VCaP (cell line): ENCODE measurements at regions not wholly inside any gene's neighbourhood (a gene's known extent, or its start where the extent isn't known, plus 50 kb on each side); places are given as distances from the start of the nearest gene placed in this dataset.

ENCODE experiments used
- H3K27ac ChIP-seq: fragments of 450-650 bp; 2 replicates; pipeline ENCODE4 v1.5.1; 2017
- TF ChIP-seq, protein P1 (sequence below): fragments of 450-650 bp; conservative IDR thresholded peaks from 2 replicates; pipeline ENCODE4 v1.5.1; 2017; ENCODE audit warnings: mild to moderate bottlenecking, moderate library complexity

DNA sequence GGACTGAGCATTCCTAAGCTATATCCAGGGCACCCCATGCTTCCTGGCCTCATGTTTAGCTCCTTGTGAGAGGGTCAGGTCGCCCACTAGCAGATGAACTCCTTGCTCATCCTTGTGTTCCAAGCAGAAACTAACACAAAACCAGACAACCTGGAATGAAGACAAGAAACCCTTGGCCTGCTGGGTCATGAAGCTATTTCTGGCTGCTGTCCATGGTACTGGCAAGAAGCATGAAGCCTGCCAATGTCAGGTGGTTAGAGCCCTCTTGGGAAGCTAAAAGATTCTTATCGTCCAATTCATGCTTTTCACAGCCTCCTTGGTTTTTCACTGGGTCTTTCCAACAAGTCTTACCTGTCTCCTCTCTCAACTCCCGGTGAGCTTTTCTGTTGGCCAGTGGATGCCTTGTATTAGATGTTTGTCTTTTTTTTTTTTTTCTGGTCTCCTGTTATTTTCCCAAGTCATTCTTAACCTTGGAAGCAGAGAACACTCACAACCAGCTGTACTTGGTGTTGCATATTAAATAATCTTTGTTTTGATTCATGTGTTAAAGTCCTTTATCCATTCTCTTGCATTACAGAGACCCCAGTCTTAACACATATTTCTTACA lies 180.3 kb downstream of the ANKRD60 start:
- TF ChIP-seq, protein P1, sequence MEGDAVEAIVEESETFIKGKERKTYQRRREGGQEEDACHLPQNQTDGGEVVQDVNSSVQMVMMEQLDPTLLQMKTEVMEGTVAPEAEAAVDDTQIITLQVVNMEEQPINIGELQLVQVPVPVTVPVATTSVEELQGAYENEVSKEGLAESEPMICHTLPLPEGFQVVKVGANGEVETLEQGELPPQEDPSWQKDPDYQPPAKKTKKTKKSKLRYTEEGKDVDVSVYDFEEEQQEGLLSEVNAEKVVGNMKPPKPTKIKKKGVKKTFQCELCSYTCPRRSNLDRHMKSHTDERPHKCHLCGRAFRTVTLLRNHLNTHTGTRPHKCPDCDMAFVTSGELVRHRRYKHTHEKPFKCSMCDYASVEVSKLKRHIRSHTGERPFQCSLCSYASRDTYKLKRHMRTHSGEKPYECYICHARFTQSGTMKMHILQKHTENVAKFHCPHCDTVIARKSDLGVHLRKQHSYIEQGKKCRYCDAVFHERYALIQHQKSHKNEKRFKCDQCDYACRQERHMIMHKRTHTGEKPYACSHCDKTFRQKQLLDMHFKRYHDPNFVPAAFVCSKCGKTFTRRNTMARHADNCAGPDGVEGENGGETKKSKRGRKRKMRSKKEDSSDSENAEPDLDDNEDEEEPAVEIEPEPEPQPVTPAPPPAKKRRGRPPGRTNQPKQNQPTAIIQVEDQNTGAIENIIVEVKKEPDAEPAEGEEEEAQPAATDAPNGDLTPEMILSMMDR = no peak

DNA sequence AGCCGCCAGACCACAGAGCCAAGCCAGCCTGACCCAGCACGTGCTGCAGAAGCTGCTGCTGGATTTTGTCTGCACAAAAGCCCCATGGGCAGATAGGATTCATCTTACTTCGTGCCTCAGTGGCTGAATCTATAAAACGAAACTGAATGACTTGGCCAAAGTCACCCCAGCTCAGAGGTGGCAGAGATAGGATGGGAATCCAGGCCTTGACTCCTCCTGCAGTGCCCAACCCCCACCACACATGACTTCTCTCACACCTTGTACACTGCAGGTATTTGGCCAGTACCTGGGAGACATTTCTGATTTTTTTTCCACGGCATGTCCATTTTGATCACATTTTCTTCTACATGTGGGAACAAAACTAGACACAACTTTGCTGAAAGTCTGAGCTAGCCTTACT lies 182.1 kb downstream of the ANKRD60 start:
- H3K27ac ChIP-seq = no peak overlapping the region
- TF ChIP-seq, protein P1 = no peak

More for the DNA sequence above, 180.3 kb downstream of the ANKRD60 start:
- H3K27ac ChIP-seq = peak overlapping the region; percentile 48

DNA sequence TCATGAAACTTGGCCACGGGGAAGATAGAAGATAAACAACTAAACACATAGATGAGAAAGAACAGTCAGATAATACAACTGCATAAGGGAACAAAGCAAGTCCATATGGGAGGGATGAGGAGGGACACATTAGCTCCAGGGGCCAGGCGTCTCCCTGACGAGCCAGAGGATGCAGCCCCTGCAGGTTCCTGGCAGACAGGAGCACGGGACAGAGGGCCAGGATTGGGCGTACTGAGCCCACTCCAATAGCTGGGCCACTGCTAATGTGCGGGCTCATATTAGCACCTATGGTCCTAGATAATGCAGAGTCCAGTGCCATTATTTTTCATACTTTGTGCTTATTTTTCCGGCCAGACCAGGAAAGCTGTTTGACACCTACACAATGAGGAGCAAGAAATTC lies 182.9 kb downstream of the ANKRD60 start:
- TF ChIP-seq, protein P1 = no peak

DNA sequence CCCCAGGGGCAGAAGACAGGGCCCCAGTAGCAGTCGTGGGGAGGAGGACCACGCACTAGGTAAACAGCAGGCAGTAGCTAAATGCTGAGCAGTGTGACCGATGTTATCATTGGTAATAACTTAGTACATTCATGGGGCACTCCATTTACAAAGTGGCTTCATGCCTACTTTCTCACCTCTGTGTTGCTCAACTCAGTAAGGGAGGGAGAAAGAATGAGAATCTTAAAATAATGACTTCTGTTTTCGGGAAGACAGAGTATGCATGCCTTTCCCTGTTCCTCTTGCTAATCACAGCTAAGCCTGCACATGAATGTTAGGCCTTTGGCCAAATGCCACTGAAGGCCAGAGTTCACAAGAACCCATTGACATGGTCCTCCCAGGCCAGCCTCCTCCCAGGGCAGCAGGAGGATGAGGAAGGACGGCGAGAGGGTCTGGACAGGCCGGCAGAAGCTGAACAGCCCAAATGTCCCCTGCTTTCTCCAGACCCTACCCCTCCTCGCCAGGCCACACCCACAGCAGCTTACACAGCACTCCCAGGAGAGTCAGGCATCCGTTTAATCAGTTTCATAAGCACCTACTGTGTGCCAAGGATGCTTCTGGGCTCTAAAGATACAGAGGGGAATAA lies 183.4 kb downstream of the ANKRD60 start:
- H3K27ac ChIP-seq = no peak overlapping the region; the same call in 1 of the 2 replicates
- TF ChIP-seq, protein P1 = no peak

More for the DNA sequence above, 182.9 kb downstream of the ANKRD60 start:
- no peak overlapping the region; the same call in 1 of the 2 replicates for H3K27ac ChIP-seq

DNA sequence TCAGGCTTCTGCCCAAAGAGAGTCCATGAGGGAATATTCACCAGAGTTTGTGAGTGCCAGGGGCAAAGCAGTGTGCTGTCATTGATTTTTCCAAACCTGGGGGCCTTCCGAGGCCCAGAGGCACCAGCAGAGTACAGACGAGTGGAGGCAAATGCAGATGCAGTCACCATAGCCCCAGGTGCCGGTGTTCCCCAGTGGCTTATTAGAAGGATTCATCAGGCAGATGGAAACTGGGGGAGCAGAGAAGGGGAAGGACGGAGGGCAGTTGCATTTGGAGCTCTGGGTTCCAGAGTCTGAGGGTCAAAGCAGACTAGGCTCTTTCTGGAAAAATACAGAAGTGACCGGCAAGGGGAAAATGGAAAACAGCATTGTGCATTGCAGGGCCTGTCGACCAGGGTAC lies 184.2 kb downstream of the ANKRD60 start:
- TF ChIP-seq, protein P1 = no peak
- no peak overlapping the region for H3K27ac ChIP-seq

DNA sequence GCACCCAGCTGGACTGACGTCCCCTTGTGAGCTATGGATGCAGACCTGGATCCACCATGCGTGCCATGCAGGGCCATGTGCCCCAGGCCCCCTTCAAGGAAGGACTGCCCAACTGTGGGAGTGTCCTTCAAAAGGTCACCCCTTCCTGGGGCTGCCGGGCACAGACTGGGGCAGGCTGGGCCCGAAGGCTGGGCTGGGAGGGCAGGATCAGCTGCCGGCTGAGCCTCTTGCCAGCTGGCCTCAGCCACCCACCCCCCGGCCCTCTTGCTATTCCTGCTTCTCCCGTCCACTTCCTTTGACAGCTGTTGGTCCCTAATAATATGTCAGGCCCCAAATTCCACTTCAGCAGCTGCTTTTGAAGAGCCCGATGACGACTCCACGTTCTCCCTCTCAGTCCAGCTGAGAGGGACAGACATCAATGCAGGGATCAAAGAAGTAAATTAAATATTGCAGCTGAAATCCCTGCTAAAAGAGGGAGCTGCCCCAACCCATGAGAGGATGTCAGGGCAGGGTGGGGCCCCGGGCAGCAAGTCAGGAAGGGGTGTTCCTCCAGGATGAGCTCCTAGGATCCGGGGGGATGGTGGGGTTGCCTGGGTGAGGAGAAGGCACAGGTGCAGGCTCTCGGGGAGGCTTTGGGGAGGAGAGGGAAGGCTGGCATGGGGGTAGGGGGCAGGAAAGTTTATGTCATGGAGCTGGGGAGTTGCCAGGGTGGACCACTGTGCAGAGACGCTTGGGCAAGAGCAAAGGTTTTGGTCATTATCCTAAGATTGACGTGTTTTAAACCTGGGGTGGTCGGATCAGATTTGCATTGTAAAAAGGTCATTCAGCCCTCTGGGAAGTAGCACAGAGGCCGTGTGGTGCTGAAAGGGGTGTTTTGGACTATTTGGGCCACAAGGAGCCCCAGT lies 185.0 kb downstream of the ANKRD60 start:
- no peak overlapping the region for H3K27ac ChIP-seq
- TF ChIP-seq, protein P1 = no peak

DNA sequence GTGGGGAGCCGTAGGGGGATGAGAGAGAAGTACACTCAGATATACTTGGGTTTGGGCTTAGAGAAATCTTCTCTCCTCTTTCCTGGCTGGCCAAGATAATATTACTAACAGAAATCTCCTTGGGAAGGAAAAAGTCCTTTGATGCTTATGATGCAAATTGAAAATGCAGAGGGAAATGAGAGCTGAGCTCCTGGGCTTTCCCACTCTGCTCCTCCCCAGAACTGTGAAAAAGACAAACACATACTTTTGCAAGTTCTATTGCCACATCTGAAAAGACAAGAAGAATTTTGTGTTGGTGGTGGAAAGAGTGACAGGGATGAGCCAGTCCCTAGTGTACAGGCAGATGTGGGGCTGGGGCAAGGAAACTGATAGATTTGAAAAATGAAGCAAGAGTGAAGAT lies 185.9 kb downstream of the ANKRD60 start:
- no peak overlapping the region for H3K27ac ChIP-seq

More for the DNA sequence above, 185.9 kb downstream of the ANKRD60 start:
- TF ChIP-seq, protein P1 = no peak
